A549 (cell line): ENCODE measurements at regions not wholly inside any gene's neighbourhood (a gene's known extent, or its start where the extent isn't known, plus 50 kb on each side); places are given as distances from the start of the nearest gene placed in this dataset.

Experiments
- ATAC-seq, 2 experiments: fragments of 200-7000 bp in 1 of 2; fragments of >200 bp in 1 of 2; cut with Nextera tagmentation in 1 of 2; cut with Tn5 transposase in 1 of 2; 3 replicates each; pipeline versions ENCODE4 v1.8.0 to v1.9.1; 2018 to 2020; ENCODE audit warnings: mild to moderate bottlenecking in 1 of 2, moderate library complexity in 1 of 2
- CTCF ChIA-PET: fragments of 300-600 bp; sonication (Branson Sonifier 250); formaldehyde crosslinking; extraction: SDS; loops from one replicate; lab custom pipeline; 2021; ENCODE audit warnings: antibody characterized with exemption, inconsistent platforms; lab: Yijun Ruan, JAX
- POLR2A ChIA-PET: fragments of 350-600 bp; formaldehyde crosslinking; extraction: SDS; loops from one replicate; lab custom pipeline; 2021; ENCODE audit warnings: antibody characterized with exemption, inconsistent platforms; lab: Yijun Ruan, JAX
- DNase-seq, 2 experiments: peaks; one replicate each; pipeline versions ENCODE4 v3.0.0 to v3.0.0-alpha.2; 2011 to 2016; ENCODE audit warnings: low read depth in 1 of 2, low spot score in 1 of 2
- FAIRE-seq: peaks from 2 replicates; lab custom pipeline; 2011; peaks lifted over from hg19 to GRCh38; lab: Jason Lieb, UNC
- H3K27ac ChIP-seq, 2 experiments: fragments of >200 bp; sonication (Bioruptor Twin); formaldehyde crosslinking; 3 replicates each; pipeline ENCODE4 v1.5.1; 2016 to 2017
- H3K4me1 ChIP-seq: fragments of >200 bp; sonication (Bioruptor Twin); formaldehyde crosslinking; 3 replicates; pipeline ENCODE4 v1.6.1; 2016
- H3K4me2 ChIP-seq: fragments of >200 bp; sonication (Bioruptor Twin); formaldehyde crosslinking; 3 replicates; pipeline ENCODE4 v1.6.1; 2016
- H3K4me3 ChIP-seq: fragments of >200 bp; sonication (Bioruptor Twin); formaldehyde crosslinking; 3 replicates; pipeline ENCODE4 v1.5.1; 2016
- H3K9me3 ChIP-seq: fragments of >200 bp; sonication (Bioruptor Twin); formaldehyde crosslinking; 3 replicates; pipeline ENCODE4 v1.6.1; 2016
- BHLHE40 ChIP-seq: IDR thresholded peaks from 2 replicates; pipeline ENCODE4 v1.6.1; 2012; ENCODE audit warnings: low read depth, low read length, inconsistent platforms
- CBX8 ChIP-seq: fragments of 200-600 bp; sonication (generic); IDR thresholded peaks from 2 replicates; pipeline ENCODE4 v1.6.1; 2016
- CHD2 ChIP-seq: fragments of 150-350 bp; IDR thresholded peaks from 2 replicates; pipeline ENCODE4 v1.6.1; 2014; ENCODE audit warnings: low read length; ENCODE audit not compliant: partially characterized antibody
- EHF ChIP-seq: fragments of 250-450 bp; sonication (Bioruptor Pico); IDR thresholded peaks from 2 replicates; pipeline ENCODE4 v1.5.0; 2020; ENCODE audit warnings: mild to moderate bottlenecking
- EHMT2 ChIP-seq: fragments of 200-600 bp; sonication (generic); IDR thresholded peaks from 2 replicates; pipeline ENCODE4 v1.6.1; 2016; ENCODE audit warnings: antibody characterized with exemption, low read depth, mild to moderate bottlenecking, moderate library complexity
- EP300 ChIP-seq, 2 experiments: fragments of >200 bp; sonication (Bioruptor Twin); formaldehyde crosslinking; IDR thresholded peaks; 2 replicates in 1 of 2; 3 replicates in 1 of 2; pipeline ENCODE4 v1.6.1; 2016 to 2017
- FOSL2 ChIP-seq, 2 experiments: fragments of 450-650 bp in 1 of 2; fragments of >200 bp in 1 of 2; sonication (Bioruptor Twin) in 1 of 2; formaldehyde crosslinking; IDR thresholded peaks; 2 replicates each; pipeline versions ENCODE4 v1.5.0 to v1.6.1; 2016 to 2020; ENCODE audit warnings: mild to moderate bottlenecking in 1 of 2, moderate library complexity in 1 of 2
- FOXS1 ChIP-seq: fragments of 250-450 bp; sonication (Bioruptor Pico); IDR thresholded peaks from 2 replicates; pipeline ENCODE4 v1.5.0; 2020; ENCODE audit warnings: mild to moderate bottlenecking, moderate library complexity
- HEYL ChIP-seq: fragments of 250-450 bp; sonication (Bioruptor Pico); IDR thresholded peaks from 2 replicates; pipeline ENCODE4 v1.8.0; 2021; ENCODE audit warnings: mild to moderate bottlenecking, moderate library complexity
- HOXB13 ChIP-seq: fragments of 250-450 bp; sonication (Bioruptor Pico); IDR thresholded peaks from 2 replicates; pipeline ENCODE4 v1.5.0; 2020; ENCODE audit warnings: low read depth, mild to moderate bottlenecking, moderate library complexity
- MAZ ChIP-seq: fragments of 150-350 bp; IDR thresholded peaks from 2 replicates; pipeline ENCODE4 v1.6.1; 2014; ENCODE audit warnings: antibody characterized with exemption, low read depth, low read length, borderline replicate concordance
- MYC ChIP-seq: IDR thresholded peaks from 2 replicates; pipeline ENCODE4 v1.6.1; 2012; ENCODE audit warnings: mild to moderate bottlenecking, inconsistent platforms, low read length, improper control_type of control experiment, borderline replicate concordance
- NPAS2 ChIP-seq: fragments of 250-450 bp; sonication (Bioruptor Pico); IDR thresholded peaks from 2 replicates; pipeline ENCODE4 v1.8.0; 2022; ENCODE audit warnings: mild to moderate bottlenecking, moderate library complexity, borderline replicate concordance
- NR3C1 ChIP-seq: fragments of >200 bp; sonication (Bioruptor Twin); formaldehyde crosslinking; IDR thresholded peaks from 3 replicates; pipeline ENCODE4 v1.6.1; 2017
- RCOR1 ChIP-seq: fragments of 150-350 bp; IDR thresholded peaks from 2 replicates; pipeline ENCODE4 v1.6.1; 2014; ENCODE audit warnings: antibody characterized with exemption, low read length, low read depth
- SMC3 ChIP-seq: fragments of >200 bp; sonication (Bioruptor Twin); formaldehyde crosslinking; IDR thresholded peaks from 3 replicates; pipeline ENCODE4 v1.6.1; 2018; ENCODE audit warnings: inconsistent platforms
- TP53 ChIP-seq: fragments of 250-450 bp; sonication (Bioruptor Pico); IDR thresholded peaks from 2 replicates; pipeline ENCODE4 v1.5.0; 2021; ENCODE audit warnings: mild to moderate bottlenecking, moderate library complexity
- WGBS: methylation state at CpG from one replicate; pipeline ENCODE4 v1.1.6; 2017; ENCODE audit errors: missing lambda C conversion rate; 5-methylcytosine and 5-hydroxymethylcytosine counted together
- TF ChIP-seq, protein P1 (sequence below): fragments of 250-450 bp; sonication (Bioruptor Pico); IDR thresholded peaks from 2 replicates; pipeline ENCODE4 v1.5.0; 2021; ENCODE audit warnings: mild to moderate bottlenecking, moderate library complexity, borderline replicate concordance
- TF ChIP-seq, protein P2 (sequence below): fragments of 250-450 bp; sonication (Bioruptor Pico); IDR thresholded peaks from 2 replicates; pipeline ENCODE4 v1.5.0; 2020; ENCODE audit warnings: low read depth, mild to moderate bottlenecking, moderate library complexity
- TF ChIP-seq, protein P3 (sequence below): IDR thresholded peaks from 2 replicates; pipeline ENCODE4 v1.6.1; 2012

DNA sequence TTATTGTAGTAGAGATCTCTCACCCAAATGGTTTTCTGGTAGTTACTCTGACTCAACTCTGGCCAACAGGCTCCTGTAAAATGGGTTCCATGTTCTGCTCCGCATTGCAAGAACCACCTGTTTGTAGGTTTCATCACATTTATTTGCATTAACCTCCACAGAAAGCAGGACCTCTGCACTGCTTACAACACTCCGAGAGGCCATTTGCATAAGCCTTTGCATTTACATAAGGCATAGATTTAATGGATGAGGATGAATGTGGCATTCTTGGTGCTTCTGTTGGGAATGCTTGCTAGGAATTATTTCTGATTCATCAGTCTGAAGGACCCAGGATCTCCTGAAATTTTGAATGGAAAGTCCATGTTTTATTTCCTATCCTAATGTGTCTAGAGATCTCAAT, 320.1 kb downstream of the ZNF621 start:
- Histone ChIP-seq H3K4me2 (no peak overlapping the region), H3K4me1 (no peaks in the 10 kb centered on the region), H3K4me3 (no peak overlapping the region), H3K27ac (no peak overlapping the region), H3K9me3 (no peaks in the 10 kb centered on the region)
- CTCF ChIA-PET, result no interaction called here
- ATAC-seq, result no peak
- FAIRE-seq, result no peak
- TF ChIP-seq CBX8 (no peak), EHMT2 (no peak), HOXB13 (CRISPR knock-in tag) (no peak), FOXS1 (no peak), RCOR1 (no peak), NR3C1 (no peak), EP300 (IDR thresholded peaks at IDR 0.05) (no peak), TP53 (CRISPR knock-in tag) (no peak), MAZ (no peak), EHF (CRISPR knock-in tag) (no peak), SMC3 (no peak)
- TF ChIP-seq, protein P1, sequence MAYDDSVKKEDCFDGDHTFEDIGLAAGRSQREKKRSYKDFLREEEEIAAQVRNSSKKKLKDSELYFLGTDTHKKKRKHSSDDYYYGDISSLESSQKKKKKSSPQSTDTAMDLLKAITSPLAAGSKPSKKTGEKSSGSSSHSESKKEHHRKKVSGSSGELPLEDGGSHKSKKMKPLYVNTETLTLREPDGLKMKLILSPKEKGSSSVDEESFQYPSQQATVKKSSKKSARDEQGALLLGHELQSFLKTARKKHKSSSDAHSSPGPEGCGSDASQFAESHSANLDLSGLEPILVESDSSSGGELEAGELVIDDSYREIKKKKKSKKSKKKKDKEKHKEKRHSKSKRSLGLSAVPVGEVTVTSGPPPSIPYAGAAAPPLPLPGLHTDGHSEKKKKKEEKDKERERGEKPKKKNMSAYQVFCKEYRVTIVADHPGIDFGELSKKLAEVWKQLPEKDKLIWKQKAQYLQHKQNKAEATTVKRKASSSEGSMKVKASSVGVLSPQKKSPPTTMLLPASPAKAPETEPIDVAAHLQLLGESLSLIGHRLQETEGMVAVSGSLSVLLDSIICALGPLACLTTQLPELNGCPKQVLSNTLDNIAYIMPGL (CRISPR knock-in tag), result no peak
- TF ChIP-seq, protein P2, sequence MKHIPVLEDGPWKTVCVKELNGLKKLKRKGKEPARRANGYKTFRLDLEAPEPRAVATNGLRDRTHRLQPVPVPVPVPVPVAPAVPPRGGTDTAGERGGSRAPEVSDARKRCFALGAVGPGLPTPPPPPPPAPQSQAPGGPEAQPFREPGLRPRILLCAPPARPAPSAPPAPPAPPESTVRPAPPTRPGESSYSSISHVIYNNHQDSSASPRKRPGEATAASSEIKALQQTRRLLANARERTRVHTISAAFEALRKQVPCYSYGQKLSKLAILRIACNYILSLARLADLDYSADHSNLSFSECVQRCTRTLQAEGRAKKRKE (CRISPR knock-in tag), result no peak
- TF ChIP-seq, protein P3, sequence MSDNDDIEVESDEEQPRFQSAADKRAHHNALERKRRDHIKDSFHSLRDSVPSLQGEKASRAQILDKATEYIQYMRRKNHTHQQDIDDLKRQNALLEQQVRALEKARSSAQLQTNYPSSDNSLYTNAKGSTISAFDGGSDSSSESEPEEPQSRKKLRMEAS, result no peak
- POLR2A ChIA-PET, result no interaction called here
- no peak for DNase-seq
- 93% methylated on average over 2 of the region's 2 CpGs for WGBS

DNA sequence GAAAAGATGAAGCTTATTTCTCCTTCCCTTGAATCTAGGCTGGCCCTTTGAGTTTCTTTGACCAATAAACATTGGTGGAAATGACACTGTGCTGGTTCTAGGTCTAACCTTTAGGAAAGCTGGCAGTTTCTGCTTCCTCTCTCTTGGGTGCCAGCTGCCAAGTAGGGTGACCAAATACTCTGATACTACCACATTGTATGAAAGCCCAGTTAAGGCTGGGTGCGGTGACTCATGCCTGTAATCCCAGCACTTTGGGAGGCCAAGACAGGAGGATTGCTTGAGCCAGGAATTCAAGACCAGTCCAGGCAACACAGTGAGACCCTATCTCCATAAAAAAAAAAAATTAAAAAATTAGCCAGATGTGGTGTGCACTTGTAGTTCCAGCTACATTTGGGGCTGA, 320.7 kb downstream of the ZNF621 start:
- ChIA-PET CTCF (no interaction called here), POLR2A (no interaction called here)
- H3K9me3 ChIP-seq, result no peaks in the 10 kb centered on the region
- H3K27ac ChIP-seq, result no peak overlapping the region
- TF ChIP-seq MYC, result no peak
- no peak for TF ChIP-seq HOXB13 (CRISPR knock-in tag)
- no peaks in the 10 kb centered on the region for H3K4me1 ChIP-seq
- ATAC-seq, result no peak
- WGBS, result 67% methylated on average over 1 of the region's 1 CpG
- no peak for DNase-seq
- no peak overlapping the region for H3K4me2 ChIP-seq
- FAIRE-seq, result no peak
- H3K4me3 ChIP-seq, result no peak overlapping the region

DNA sequence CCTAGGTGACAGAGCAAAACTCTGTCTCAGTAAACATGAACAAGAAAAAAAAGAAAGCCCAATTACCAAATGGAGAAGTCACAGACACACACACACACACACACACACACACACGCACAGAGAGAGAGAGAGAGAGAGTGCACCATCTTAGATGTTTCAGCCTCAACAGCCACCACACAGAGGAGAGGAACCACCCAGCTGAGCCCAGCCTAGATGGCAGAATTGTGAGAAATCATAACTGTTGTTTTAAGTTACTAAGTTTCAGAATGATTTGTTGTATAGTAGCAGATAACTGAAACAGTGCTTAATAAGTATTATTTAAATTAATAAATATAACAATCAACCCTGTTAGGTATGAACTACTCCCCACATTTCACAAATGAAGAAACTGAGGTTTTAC, 321.2 kb downstream of the ZNF621 start:
- TF ChIP-seq NPAS2, result no peak
- TF ChIP-seq BHLHE40, result no peak
- TF ChIP-seq HEYL (CRISPR knock-in tag), result no peak
- no peak for TF ChIP-seq FOSL2 (IDR thresholded peaks at IDR 0.05)
- no peak for TF ChIP-seq FOSL2 (CRISPR knock-in tag; IDR thresholded peaks at IDR 0.05)
- TF ChIP-seq, protein P2 (CRISPR knock-in tag), result no peak
- TF ChIP-seq CHD2, result no peak
- TF ChIP-seq, all 56 proteins: peak for 0
- ATAC-seq (no peak), FAIRE-seq (no peak)

More for the DNA sequence above, 321.2 kb downstream of the ZNF621 start:
- WGBS, result 63% methylated on average over 1 of the region's 1 CpG
- Histone ChIP-seq H3K27ac (no peak overlapping the region), H3K4me1 (no peaks in the 10 kb centered on the region), H3K4me3 (no peak overlapping the region), H3K9me3 (no peaks in the 10 kb centered on the region), H3K4me2 (no peak overlapping the region)
- CTCF ChIA-PET, result no interaction called here
- DNase-seq, result no peak
- POLR2A ChIA-PET, result no interaction called here
